Islet of Langerhans (tissue), 1 donor: ENCODE measurements at regions not wholly inside any gene's neighbourhood (a gene's known extent, or its start where the extent isn't known, plus 50 kb on each side); places are given as distances from the start of the nearest gene placed in this dataset.
A peak's percentile ranks its signal among the peaks of the same experiment; 100 is the strongest.

ENCODE experiments used
- FAIRE-seq: peaks from one replicate; lab custom pipeline; 2011; peaks lifted over from hg19 to GRCh38; lab: Jason Lieb, UNC

- no peak for FAIRE-seq
Measured at GRCh38 chr5:145360936-145361335, 474.2 kb downstream of the PRELID2 start.

GRCh38 chr5:145350513-145350912 lies 484.6 kb downstream of the PRELID2 start:
- FAIRE-seq = no peak

GRCh38 chr5:145347026-145347616 lies 488.0 kb downstream of the PRELID2 start:
- FAIRE-seq = no peak

GRCh38 chr5:145345511-145346287 lies 489.4 kb downstream of the PRELID2 start:
- peak; percentile 33 for FAIRE-seq

GRCh38 chr5:145341842-145342241 lies 493.3 kb downstream of the PRELID2 start:
- FAIRE-seq = no peak

GRCh38 chr5:145340099-145340498 lies 495.0 kb downstream of the PRELID2 start:
- no peak for FAIRE-seq

- no peak for FAIRE-seq
Measured at GRCh38 chr5:145324767-145325479, 510.2 kb downstream of the PRELID2 start.

GRCh38 chr5:145324101-145324500 lies 511.0 kb downstream of the PRELID2 start:
- no peak for FAIRE-seq

GRCh38 chr5:145316282-145316681 lies 518.9 kb downstream of the PRELID2 start:
- FAIRE-seq = no peak

- FAIRE-seq = no peak
Measured at GRCh38 chr5:145307866-145308382, 527.2 kb downstream of the PRELID2 start.

- FAIRE-seq = no peak
Measured at GRCh38 chr5:145295236-145295835, 539.8 kb downstream of the PRELID2 start.

GRCh38 chr5:145294331-145294730 lies 540.8 kb downstream of the PRELID2 start:
- no peak for FAIRE-seq

GRCh38 chr5:145293716-145294115 lies 541.4 kb downstream of the PRELID2 start:
- FAIRE-seq = no peak

GRCh38 chr5:145292278-145292677 lies 542.9 kb downstream of the PRELID2 start:
- FAIRE-seq = no peak

GRCh38 chr5:145283141-145283810 lies 551.9 kb downstream of the PRELID2 start:
- no peak for FAIRE-seq

- no peak for FAIRE-seq
Measured at GRCh38 chr5:145280806-145281205, 554.3 kb downstream of the PRELID2 start.

GRCh38 chr5:145280214-145280613 lies 554.9 kb downstream of the PRELID2 start:
- FAIRE-seq = no peak

GRCh38 chr5:145260670-145261069 lies 574.5 kb downstream of the PRELID2 start:
- no peak for FAIRE-seq

- no peak for FAIRE-seq
Measured at GRCh38 chr5:145247745-145248040, 587.4 kb downstream of the PRELID2 start.

- FAIRE-seq = no peak
Measured at GRCh38 chr5:145246961-145247744, 588.0 kb downstream of the PRELID2 start.

GRCh38 chr5:145246379-145246778 lies 588.8 kb downstream of the PRELID2 start:
- FAIRE-seq = no peak
